ENCODE measurements at regions not wholly inside any gene's neighbourhood (a gene's known extent, or its start where the extent isn't known, plus 50 kb on each side); places are given as distances from the start of the nearest gene placed in this dataset.

GRCh38 chr4:151555151-151555945 lies 146.4 kb downstream of the FHIP1A start:
- in situ Hi-C loops (cut with MboI; ENCODE audit: low pct_unique_long_range_greater_than_20kb in 2 of 9, low sequenced_read_pairs in 9 of 9, unreplicated experiment in 9 of 9), result no loop called here
- 0 to 60% (median 36%) methylated on average over 1 of the region's 1 CpG; no CpG with 5 or more reads in 1 of the 10 experiments for WGBS, 10 experiments
- H3K4me3 ChIP-seq, result no peak overlapping the region
- peaks cover 0 to 2% of the 10 kb centered on the region in 2 donors for H3K4me1 ChIP-seq (replicated peaks in 1 of 2)
- ATAC-seq (replicated peaks in 6 of 8), result no peak
- no peak overlapping the region for H3K27ac ChIP-seq

GRCh38 chr4:151558496-151559113 lies 149.6 kb downstream of the FHIP1A start:
- ATAC-seq (replicated peaks in 6 of 8), result no peak
- WGBS, 10 experiments, result 56 to 100% (median 92%) methylated on average over 2 to 3 of the region's 3 CpGs; no CpG with 5 or more reads in 3 of the 10 experiments
- in situ Hi-C loops (cut with MboI; ENCODE audit: low pct_unique_long_range_greater_than_20kb in 2 of 9, low sequenced_read_pairs in 9 of 9, unreplicated experiment in 9 of 9), result no loop called here

GRCh38 chr4:151559595-151559994 lies 150.6 kb downstream of the FHIP1A start:
- no peak for ATAC-seq (replicated peaks in 6 of 8)
- Histone ChIP-seq H3K4me3 (no peak overlapping the region), H3K4me1 (replicated peaks in 1 of 2) (peaks cover 0 to 2% of the 10 kb centered on the region in 2 donors), H3K27ac (no peak overlapping the region)
- 17 to 60% (median 39%) methylated on average over 1 to 2 of the region's 2 CpGs; no CpG with 5 or more reads in 2 of the 10 experiments for WGBS, 10 experiments
- in situ Hi-C loops (cut with MboI; ENCODE audit: low pct_unique_long_range_greater_than_20kb in 2 of 9, low sequenced_read_pairs in 9 of 9, unreplicated experiment in 9 of 9), result no loop called here

More at GRCh38 chr4:151558496-151559113, 149.6 kb downstream of the FHIP1A start:
- Histone ChIP-seq H3K27ac (no peak overlapping the region), H3K4me3 (no peak overlapping the region), H3K4me1 (replicated peaks in 1 of 2) (peaks cover 0 to 2% of the 10 kb centered on the region in 2 donors)

GRCh38 chr4:151561551-151562256 lies 152.7 kb downstream of the FHIP1A start:
- in situ Hi-C loops (cut with MboI; ENCODE audit: low pct_unique_long_range_greater_than_20kb in 2 of 9, low sequenced_read_pairs in 9 of 9, unreplicated experiment in 9 of 9), result no loop called here
- Histone ChIP-seq H3K4me3 (no peak overlapping the region), H3K27ac (no peak overlapping the region), H3K4me1 (replicated peaks in 1 of 2) (peaks cover 0 to 2% of the 10 kb centered on the region in 2 donors)
- no peak for ATAC-seq (replicated peaks in 6 of 8)
- WGBS, 10 experiments, result 0 to 88% (median 73%) methylated on average over 1 of the region's 1 CpG; no CpG with 5 or more reads in 5 of the 10 experiments

GRCh38 chr4:151563194-151563593 lies 154.2 kb downstream of the FHIP1A start:
- no peak overlapping the region for H3K4me3 ChIP-seq
- ATAC-seq (replicated peaks in 6 of 8), result no peak
- H3K4me1 ChIP-seq (replicated peaks in 1 of 2), result peaks cover 0 to 11% of the 10 kb centered on the region in 2 donors
- in situ Hi-C loops (cut with MboI; ENCODE audit: low pct_unique_long_range_greater_than_20kb in 2 of 9, low sequenced_read_pairs in 9 of 9, unreplicated experiment in 9 of 9), result no loop called here
- 0 to 100% (median 83%) methylated on average over 1 to 3 of the region's 3 CpGs for WGBS, 10 experiments
- no peak overlapping the region for H3K27ac ChIP-seq

- Histone ChIP-seq H3K4me1 (replicated peaks in 1 of 2) (peaks cover 0 to 11% of the 10 kb centered on the region in 2 donors), H3K27ac (no peak overlapping the region), H3K4me3 (no peak overlapping the region)
- WGBS, 10 experiments, result 60 to 100% (median 93%) methylated on average over 1 to 2 of the region's 2 CpGs; no CpG with 5 or more reads in 1 of the 10 experiments
- in situ Hi-C loops (cut with MboI; ENCODE audit: low pct_unique_long_range_greater_than_20kb in 2 of 9, low sequenced_read_pairs in 9 of 9, unreplicated experiment in 9 of 9), result no loop called here
- ATAC-seq (replicated peaks in 6 of 8), result no peak
These were observed 155.3 kb downstream of the FHIP1A start for GRCh38 chr4:151564321-151564720.

- in situ Hi-C loops (cut with MboI; ENCODE audit: low pct_unique_long_range_greater_than_20kb in 2 of 9, low sequenced_read_pairs in 9 of 9, unreplicated experiment in 9 of 9), result no loop called here
- H3K27ac ChIP-seq, result no peak overlapping the region
- WGBS, 10 experiments, result 44 to 96% (median 89%) methylated on average over 2 to 3 of the region's 3 CpGs; no CpG with 5 or more reads in 1 of the 10 experiments
- no peak overlapping the region for H3K4me3 ChIP-seq
- H3K4me1 ChIP-seq (replicated peaks in 1 of 2), result peaks cover 0 to 11% of the 10 kb centered on the region in 2 donors
- ATAC-seq (replicated peaks in 6 of 8), result no peak
These were observed 156.6 kb downstream of the FHIP1A start for GRCh38 chr4:151565583-151565982.

GRCh38 chr4:151566053-151566452 lies 157.1 kb downstream of the FHIP1A start:
- H3K4me1 ChIP-seq (replicated peaks in 1 of 2), result peaks cover 0 to 11% of the 10 kb centered on the region in 2 donors
- no peak for ATAC-seq (replicated peaks in 6 of 8)
- 0 to 100% (median 90%) methylated on average over 1 to 3 of the region's 3 CpGs for whole genome bisulfite sequencing, 10 experiments
- H3K4me3 ChIP-seq, result no peak overlapping the region
- in situ Hi-C loops (cut with MboI; ENCODE audit: low pct_unique_long_range_greater_than_20kb in 2 of 9, low sequenced_read_pairs in 9 of 9, unreplicated experiment in 9 of 9), result no loop called here
- no peak overlapping the region for H3K27ac ChIP-seq

- ATAC-seq (replicated peaks in 6 of 8), result peak in 1 of 8 experiments; percentile 88
- 3 to 93% (median 70%) methylated on average over 2 to 4 of the region's 4 CpGs; no CpG with 5 or more reads in 1 of the 10 experiments for WGBS, 10 experiments
- no peak overlapping the region for H3K27ac ChIP-seq
- H3K4me1 ChIP-seq (replicated peaks in 1 of 2), result peaks cover 0 to 11% of the 10 kb centered on the region in 2 donors
- no peak overlapping the region for H3K4me3 ChIP-seq
- in situ Hi-C loops (cut with MboI; ENCODE audit: low pct_unique_long_range_greater_than_20kb in 2 of 9, low sequenced_read_pairs in 9 of 9, unreplicated experiment in 9 of 9), result no loop called here
These were observed 158.1 kb downstream of the FHIP1A start for GRCh38 chr4:151567056-151567455.

- 0 to 100% (median 100%) methylated on average over 1 to 5 of the region's 5 CpGs; no CpG with 5 or more reads in 1 of the 10 experiments for WGBS, 10 experiments
- no peak overlapping the region for H3K4me3 ChIP-seq
- H3K4me1 ChIP-seq (replicated peaks in 1 of 2), result peaks cover 0 to 11% of the 10 kb centered on the region in 2 donors
- no peak for ATAC-seq (replicated peaks in 6 of 8)
- H3K27ac ChIP-seq, result no peak overlapping the region
- in situ Hi-C loops (cut with MboI; ENCODE audit: low pct_unique_long_range_greater_than_20kb in 2 of 9, low sequenced_read_pairs in 9 of 9, unreplicated experiment in 9 of 9), result no loop called here
These were observed 160.0 kb downstream of the FHIP1A start for GRCh38 chr4:151568966-151569365.

GRCh38 chr4:151569650-151570049 lies 160.7 kb downstream of the FHIP1A start:
- Histone ChIP-seq H3K27ac (no peak overlapping the region), H3K4me1 (replicated peaks in 1 of 2) (peaks cover 0 to 11% of the 10 kb centered on the region in 2 donors), H3K4me3 (no peak overlapping the region)
- ATAC-seq (replicated peaks in 6 of 8), result no peak
- in situ Hi-C loops (cut with MboI; ENCODE audit: low pct_unique_long_range_greater_than_20kb in 2 of 9, low sequenced_read_pairs in 9 of 9, unreplicated experiment in 9 of 9), result no loop called here

- no peak overlapping the region for H3K4me3 ChIP-seq
- in situ Hi-C loops (cut with MboI; ENCODE audit: low pct_unique_long_range_greater_than_20kb in 2 of 9, low sequenced_read_pairs in 9 of 9, unreplicated experiment in 9 of 9), result no loop called here
- no peak overlapping the region for H3K27ac ChIP-seq
- WGBS, 10 experiments, result 67 to 100% (median 92%) methylated on average over 1 to 2 of the region's 2 CpGs; no CpG with 5 or more reads in 2 of the 10 experiments
- no peaks in the 10 kb centered on the region for H3K4me1 ChIP-seq (replicated peaks in 1 of 2)
- no peak for ATAC-seq (replicated peaks in 6 of 8)
These were observed 164.5 kb downstream of the FHIP1A start for GRCh38 chr4:151573474-151573873.

- ATAC-seq (replicated peaks in 6 of 8), result peak in 3 of 8 experiments; percentile 80 to 100 (median 99)
- 11 to 100% (median 93%) methylated on average over 1 of the region's 1 CpG; no CpG with 5 or more reads in 4 of the 10 experiments for WGBS, 10 experiments
- no peak overlapping the region for H3K4me3 ChIP-seq
- H3K27ac ChIP-seq, result no peak overlapping the region
- no peaks in the 10 kb centered on the region for H3K4me1 ChIP-seq (replicated peaks in 1 of 2)
- in situ Hi-C loops (cut with MboI; ENCODE audit: low pct_unique_long_range_greater_than_20kb in 2 of 9, low sequenced_read_pairs in 9 of 9, unreplicated experiment in 9 of 9), result no loop called here
These were observed 165.0 kb downstream of the FHIP1A start for GRCh38 chr4:151573945-151574344.
